PC-3 (cell line): ENCODE measurements at regions not wholly inside any gene's neighbourhood (a gene's known extent, or its start where the extent isn't known, plus 50 kb on each side); places are given as distances from the start of the nearest gene placed in this dataset.
A peak's percentile ranks its signal among the peaks of the same experiment; 100 is the strongest.

Experiments
- ATAC-seq: fragments of 200-7000 bp; cut with Tn5 transposase; 2 replicates; pipeline ENCODE4 v1.9.1; 2020; ENCODE audit warnings: mild to moderate bottlenecking, moderate library complexity
- BruUV-seq: library from RNA; stranded (reverse); fragments of 400-500 nt; replicated peaks from 2 replicates; lab custom pipeline; 2021; lab: Mats Ljungman, UMichigan
- CTCF ChIA-PET: fragments of 300-600 bp; sonication (Branson Sonifier 250); formaldehyde crosslinking; loops from one replicate; lab custom pipeline; 2022; ENCODE audit warnings: antibody characterized with exemption; lab: Charles Lee
- POLR2A ChIA-PET: fragments of 300-600 bp; sonication (Branson Sonifier 250); formaldehyde crosslinking; loops from one replicate; lab custom pipeline; 2022; ENCODE audit warnings: antibody characterized with exemption; ENCODE audit not compliant: unreplicated experiment; lab: Charles Lee
- DNase-seq: peaks from one replicate; pipeline ENCODE4 v3.0.0-alpha.2; 2015
- H2AFZ ChIP-seq: fragments of 300-600 bp; sonication (generic); 2 replicates; pipeline ENCODE4 v1.6.0; 2016; ENCODE audit warnings: antibody characterized with exemption, low read length
- H3F3A ChIP-seq: fragments of 300-600 bp; sonication (generic); one replicate; pipeline ENCODE4 v1.6.0; 2017; ENCODE audit warnings: antibody characterized with exemption, low read length, control low read depth, mild to moderate bottlenecking; ENCODE audit not compliant: unreplicated experiment
- H3K27ac ChIP-seq: fragments of 300-600 bp; sonication (generic); 2 replicates; pipeline ENCODE4 v1.5.1; 2016; ENCODE audit warnings: mild to moderate bottlenecking, low read length
- H3K27me3 ChIP-seq: fragments of 300-600 bp; sonication (generic); 2 replicates; pipeline ENCODE4 v1.6.1; 2016; ENCODE audit warnings: low read length, mixed read lengths
- H3K36me3 ChIP-seq: fragments of 300-600 bp; sonication (generic); 2 replicates; pipeline ENCODE4 v1.6.1; 2016; ENCODE audit warnings: low read depth, mixed run types, low read length, mixed read lengths
- H3K4me1 ChIP-seq: fragments of 300-600 bp; sonication (generic); 2 replicates; pipeline ENCODE4 v1.5.1; 2016; ENCODE audit warnings: low read length; ENCODE audit not compliant: insufficient read depth
- H3K4me2 ChIP-seq: fragments of 300-600 bp; sonication (generic); 2 replicates; pipeline ENCODE4 v1.6.0; 2016; ENCODE audit warnings: low read length
- H3K4me3 ChIP-seq: fragments of 300-600 bp; sonication (generic); 2 replicates; pipeline ENCODE4 v1.5.1; 2016; ENCODE audit warnings: mild to moderate bottlenecking, low read length, mixed read lengths
- H3K79me2 ChIP-seq: fragments of 300-600 bp; sonication (generic); 2 replicates; pipeline ENCODE4 v1.6.1; 2017; ENCODE audit warnings: low read length, mixed read lengths
- H3K9ac ChIP-seq: fragments of 300-600 bp; sonication (generic); 2 replicates; pipeline ENCODE4 v1.6.0; 2016; ENCODE audit warnings: mild to moderate bottlenecking, low read length
- H3K9me2 ChIP-seq: fragments of 300-600 bp; sonication (generic); replicated peaks from 2 replicates; pipeline ENCODE4 v1.6.1; 2016; ENCODE audit warnings: mixed run types, low read length, mixed read lengths
- H3K9me3 ChIP-seq: fragments of 300-600 bp; sonication (generic); 2 replicates; pipeline ENCODE4 v1.6.1; 2016; ENCODE audit warnings: low read length, mixed read lengths
- H4K20me1 ChIP-seq: fragments of 300-600 bp; sonication (generic); 2 replicates; pipeline ENCODE4 v1.6.1; 2016; ENCODE audit warnings: low read length, mixed read lengths
- EZH2 ChIP-seq: fragments of 300-600 bp; sonication (generic); IDR thresholded peaks from one replicate; pipeline ENCODE4 v1.6.1; 2017; ENCODE audit warnings: antibody characterized with exemption, mild to moderate bottlenecking, low read length; ENCODE audit not compliant: unreplicated experiment
- EZH2phosphoT487 ChIP-seq: fragments of 300-600 bp; sonication (generic); IDR thresholded peaks from 2 replicates; pipeline ENCODE4 v1.6.1; 2018; ENCODE audit warnings: mild to moderate bottlenecking, antibody characterized with exemption, low read length, borderline replicate concordance
- intact Hi-C: fragments of 100-400 bp; cut with micrococcal nuclease; formaldehyde crosslinking; loops from 2 replicates; pipeline ENCODE4 v1.9.0; 2023
- TF ChIP-seq, protein P1 (sequence below): fragments of 300-600 bp; sonication (generic); conservative IDR thresholded peaks from 2 replicates; pipeline ENCODE4 v1.5.1; 2017; ENCODE audit warnings: antibody characterized with exemption, low read depth, mild to moderate bottlenecking, low read length

DNA sequence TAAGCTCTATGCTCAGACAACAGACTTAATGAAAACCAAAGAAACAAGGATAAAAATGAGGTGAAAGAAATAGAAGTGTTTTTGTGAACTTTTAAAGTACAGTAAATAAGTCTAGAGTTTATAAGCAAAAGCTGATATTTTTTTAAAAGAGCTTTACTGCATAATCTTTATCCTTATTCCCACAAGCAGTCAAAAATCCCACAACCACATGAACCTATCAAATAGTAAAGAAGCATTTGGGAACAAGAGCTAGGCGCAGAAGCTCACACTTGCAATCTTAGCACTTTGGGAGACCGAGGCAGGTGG, 103.8 kb upstream of the TJP1 start:
- peak overlapping the region; percentile 6; the same call in 1 of the 2 replicates for H3K9ac ChIP-seq

DNA sequence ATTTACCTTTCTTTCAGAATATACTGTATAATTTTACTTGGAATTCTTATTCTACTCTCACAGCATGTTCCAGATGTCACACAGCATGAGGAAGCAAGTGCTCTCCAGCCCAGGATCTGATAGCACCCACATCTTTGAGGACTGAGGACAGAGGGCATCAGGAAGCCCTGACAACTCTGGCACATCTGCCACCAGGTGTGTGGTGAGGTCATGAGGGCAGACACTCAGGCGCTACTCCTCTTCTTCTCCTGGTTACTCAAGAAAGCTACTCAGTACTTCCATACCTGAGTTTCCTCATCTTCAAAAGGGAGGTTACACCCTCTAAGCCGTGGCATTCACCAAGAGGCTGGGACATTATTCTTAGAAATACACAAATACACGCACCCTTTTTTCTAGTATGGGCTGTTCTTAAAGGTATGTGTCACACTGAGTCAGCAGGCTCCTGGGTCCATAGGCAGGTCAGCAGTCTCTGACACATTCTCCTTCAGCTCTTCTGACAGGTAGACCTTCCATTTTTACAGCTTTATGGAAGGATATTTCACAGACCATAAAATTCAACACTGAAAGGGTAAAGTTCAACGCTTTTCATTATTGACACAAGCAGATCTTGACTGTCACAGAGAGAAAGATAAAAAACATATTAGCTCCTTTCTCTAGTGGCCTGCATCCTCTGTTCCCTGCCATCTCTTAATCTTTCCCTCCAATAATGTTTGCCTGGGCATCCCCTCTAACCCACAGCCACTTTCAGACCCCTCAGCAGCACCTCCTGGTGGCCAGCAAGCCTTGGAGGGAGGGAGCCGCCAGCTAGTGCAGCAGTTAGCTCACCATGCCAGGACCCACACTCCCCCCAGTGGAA, 103.2 kb upstream of the TJP1 start:
- H3K4me1 ChIP-seq = peaks cover 61% of the 10 kb centered on the region
- intact Hi-C loops = loop anchor here (2.0 kb wide), 1 partner anchor 177 kb away; no protein-coding TSS in a partner anchor
- ATAC-seq = peak; percentile 81
- no peaks in the 10 kb centered on the region for H3K36me3 ChIP-seq
- no peaks in the 10 kb centered on the region for H3K9me2 ChIP-seq
- H3K27me3 ChIP-seq = no peaks in the 10 kb centered on the region
- BruUV-seq = TSS peak; percentile 92
- H3K9ac ChIP-seq = peak overlapping the region; percentile 58
- ChIA-PET POLR2A (interaction anchor here (0.5 to 1.3 kb wide), 10 partner anchors 8 to 178 kb away, joined by 3 to 10 read pairs (median 4); partner anchors contain the start of gene TJP1), CTCF (interaction anchor here (0.5 to 2.0 kb wide), 23 partner anchors 8 to 252 kb away, joined by 3 to 63 read pairs (median 3); partner anchors contain the start of gene TJP1)
- TF ChIP-seq, protein P1, sequence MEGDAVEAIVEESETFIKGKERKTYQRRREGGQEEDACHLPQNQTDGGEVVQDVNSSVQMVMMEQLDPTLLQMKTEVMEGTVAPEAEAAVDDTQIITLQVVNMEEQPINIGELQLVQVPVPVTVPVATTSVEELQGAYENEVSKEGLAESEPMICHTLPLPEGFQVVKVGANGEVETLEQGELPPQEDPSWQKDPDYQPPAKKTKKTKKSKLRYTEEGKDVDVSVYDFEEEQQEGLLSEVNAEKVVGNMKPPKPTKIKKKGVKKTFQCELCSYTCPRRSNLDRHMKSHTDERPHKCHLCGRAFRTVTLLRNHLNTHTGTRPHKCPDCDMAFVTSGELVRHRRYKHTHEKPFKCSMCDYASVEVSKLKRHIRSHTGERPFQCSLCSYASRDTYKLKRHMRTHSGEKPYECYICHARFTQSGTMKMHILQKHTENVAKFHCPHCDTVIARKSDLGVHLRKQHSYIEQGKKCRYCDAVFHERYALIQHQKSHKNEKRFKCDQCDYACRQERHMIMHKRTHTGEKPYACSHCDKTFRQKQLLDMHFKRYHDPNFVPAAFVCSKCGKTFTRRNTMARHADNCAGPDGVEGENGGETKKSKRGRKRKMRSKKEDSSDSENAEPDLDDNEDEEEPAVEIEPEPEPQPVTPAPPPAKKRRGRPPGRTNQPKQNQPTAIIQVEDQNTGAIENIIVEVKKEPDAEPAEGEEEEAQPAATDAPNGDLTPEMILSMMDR = peak; percentile 98
- TF ChIP-seq EZH2phosphoT487 = no peak
- TF ChIP-seq EZH2 = no peak
- peak overlapping the region; percentile 92 for H3K27ac ChIP-seq
- peaks cover 3% of the 10 kb centered on the region for H3F3A ChIP-seq
- peak overlapping the region; percentile 75 for H3K4me2 ChIP-seq
- DNase-seq = peak; percentile 97
- H2AFZ ChIP-seq = no peak overlapping the region
- peak overlapping the region; percentile 20; the same call in 1 of the 2 replicates for H3K4me3 ChIP-seq
- no peaks in the 10 kb centered on the region for H3K79me2 ChIP-seq
- no peaks in the 10 kb centered on the region for H3K9me3 ChIP-seq
- no peaks in the 10 kb centered on the region for H4K20me1 ChIP-seq

More for the DNA sequence above, 103.8 kb upstream of the TJP1 start:
- H2AFZ ChIP-seq = no peak overlapping the region
- ChIA-PET POLR2A (interaction anchor here (0.6 to 1.3 kb wide), 6 partner anchors 82 to 179 kb away, joined by 3 to 6 read pairs (median 4); partner anchors contain the start of gene TJP1), CTCF (interaction anchor here (0.6 to 2.0 kb wide), 19 partner anchors 8 to 253 kb away, joined by 3 to 63 read pairs (median 4); partner anchors contain the start of gene TJP1)
- H3K27me3 ChIP-seq = no peaks in the 10 kb centered on the region
- ATAC-seq (no peak), DNase-seq (no peak)
- H3F3A ChIP-seq = peaks cover 3% of the 10 kb centered on the region
- no peaks in the 10 kb centered on the region for H3K79me2 ChIP-seq
- H3K27ac ChIP-seq = peak overlapping the region; percentile 92
- no peaks in the 10 kb centered on the region for H3K9me2 ChIP-seq
- peaks cover 56% of the 10 kb centered on the region for H3K4me1 ChIP-seq
- peak overlapping the region; percentile 75 for H3K4me2 ChIP-seq
- peak overlapping the region; percentile 20; the same call in 1 of the 2 replicates for H3K4me3 ChIP-seq
- TF ChIP-seq EZH2 = no peak
- TF ChIP-seq, protein P1 = peak; percentile 11; the same call in 1 of the 2 replicates
- TF ChIP-seq EZH2phosphoT487 = no peak
- H4K20me1 ChIP-seq = no peaks in the 10 kb centered on the region
- intact Hi-C loops = loop anchor here (2.0 kb wide), 1 partner anchor 177 kb away; no protein-coding TSS in a partner anchor
- no TSS peak for BruUV-seq
- no peaks in the 10 kb centered on the region for H3K36me3 ChIP-seq
- H3K9me3 ChIP-seq = no peaks in the 10 kb centered on the region
